Large intestine (tissue), 3 donors: ENCODE measurements at regions not wholly inside any gene's neighbourhood (a gene's known extent, or its start where the extent isn't known, plus 50 kb on each side); places are given as distances from the start of the nearest gene placed in this dataset.
"Not testable (repeated sequence)": the region's sequence is repeated elsewhere in the genome, so short reads cannot be mapped to it uniquely, and the experiment has no call there.

ENCODE experiments used
- DNase-seq, 2 donors: peaks; one replicate each; pipeline versions ENCODE4 v3.0.0 to v3.0.0-alpha.2; 2013
- H3K27ac ChIP-seq: one replicate; pipeline ENCODE4 v1.5.1; 2013; ENCODE audit warnings: low read length
- H3K27me3 ChIP-seq: 2 replicates; pipeline ENCODE4 v1.6.1; 2013; ENCODE audit warnings: low read length; ENCODE audit not compliant: control insufficient read depth, insufficient read depth
- H3K36me3 ChIP-seq: 2 replicates; pipeline ENCODE4 v1.6.1; 2013; ENCODE audit warnings: low read length; ENCODE audit not compliant: control insufficient read depth, insufficient read depth
- H3K4me1 ChIP-seq: one replicate; pipeline ENCODE4 v1.6.1; 2013; ENCODE audit warnings: low read length; ENCODE audit not compliant: control insufficient read depth, insufficient read depth
- H3K4me3 ChIP-seq: one replicate; pipeline ENCODE4 v1.5.1; 2013; ENCODE audit warnings: low read length
- H3K9me3 ChIP-seq: one replicate; pipeline ENCODE4 v1.6.1; 2013; ENCODE audit warnings: mild to moderate bottlenecking, low read depth, low read length, moderate library complexity; ENCODE audit not compliant: control insufficient read depth
- WGBS: methylation state at CpG from one replicate; pipeline ENCODE4 v1.1.5; 2013; ENCODE audit warnings: low lambda C conversion rate; ENCODE audit not compliant: insufficient coverage; 5-methylcytosine and 5-hydroxymethylcytosine counted together

DNA sequence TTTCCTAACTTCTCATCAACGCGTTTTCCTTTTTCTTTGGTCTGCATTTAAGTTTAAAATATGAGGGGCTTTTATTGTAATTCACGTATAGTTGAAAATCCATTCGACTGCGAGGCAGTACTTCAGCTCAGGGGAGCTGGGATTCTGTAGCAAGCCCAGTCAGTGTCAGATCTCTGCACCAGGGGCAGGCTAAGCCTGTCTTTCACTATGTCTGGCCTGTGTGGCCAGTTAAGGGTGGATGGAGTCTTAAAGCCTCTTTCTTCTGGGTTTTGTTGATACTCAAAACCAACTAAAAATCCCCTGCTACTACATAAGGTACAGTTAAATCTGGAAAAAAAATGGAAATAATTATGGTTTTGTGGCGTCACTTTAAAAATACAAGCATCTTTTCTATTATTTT is 124.7 kb downstream of the TYW3 start:
- Histone ChIP-seq H3K27ac (no peak overlapping the region), H3K4me3 (no peak overlapping the region), H3K27me3 (no peaks in the 10 kb centered on the region), H3K36me3 (no peaks in the 10 kb centered on the region), H3K9me3 (no peaks in the 10 kb centered on the region), H3K4me1 (no peaks in the 10 kb centered on the region)
- 93% methylated on average over 5 of the region's 6 CpGs for WGBS
- no peak for DNase-seq

DNA sequence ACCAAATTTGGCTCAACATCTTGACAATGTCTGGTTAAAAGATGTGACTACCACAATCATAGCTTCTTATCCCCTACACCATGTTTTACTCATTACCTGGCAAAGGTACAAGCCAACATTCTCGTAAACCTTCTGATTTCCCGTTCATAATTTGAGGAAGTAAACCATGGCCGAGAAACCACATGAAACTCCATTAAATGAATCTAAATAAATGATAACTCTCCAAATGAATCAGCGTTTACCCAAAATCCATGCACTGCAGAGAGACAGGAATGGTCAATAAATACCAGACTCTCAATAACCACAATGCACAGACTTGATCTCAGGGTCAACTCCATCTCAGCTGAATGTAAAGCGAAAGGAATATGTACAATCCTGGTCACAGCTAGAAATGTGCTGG is 125.2 kb downstream of the TYW3 start:
- Histone ChIP-seq H3K27me3 (no peaks in the 10 kb centered on the region), H3K36me3 (no peaks in the 10 kb centered on the region), H3K27ac (no peak overlapping the region), H3K4me1 (no peaks in the 10 kb centered on the region), H3K4me3 (no peak overlapping the region), H3K9me3 (no peaks in the 10 kb centered on the region)
- WGBS, result 70% methylated on average over 2 of the region's 5 CpGs
- no peak for DNase-seq

DNA sequence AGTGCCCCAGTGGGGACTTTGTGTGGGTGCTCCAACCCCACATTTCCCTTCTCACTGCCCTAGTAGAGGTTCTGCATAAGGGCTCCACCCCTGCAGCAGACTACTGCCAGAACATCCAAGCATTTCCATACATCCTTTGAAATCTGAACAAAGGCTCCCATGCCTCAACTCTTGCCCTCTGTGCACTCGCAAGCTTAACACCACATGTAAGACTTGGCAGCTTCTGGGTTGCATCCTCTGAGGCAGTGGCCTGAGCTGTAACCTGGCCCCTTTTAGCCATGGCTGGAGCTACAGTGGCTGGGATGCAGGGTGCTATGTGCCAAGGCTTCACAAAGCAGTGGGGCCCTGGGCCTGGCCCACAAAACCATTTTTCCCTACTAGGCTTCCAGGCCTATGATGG is 128.9 kb downstream of the TYW3 start:
- Histone ChIP-seq H3K27ac (no peak overlapping the region), H3K4me3 (no peak overlapping the region), H3K27me3 (no peaks in the 10 kb centered on the region), H3K36me3 (no peaks in the 10 kb centered on the region), H3K4me1 (no peaks in the 10 kb centered on the region), H3K9me3 (no peaks in the 10 kb centered on the region)
- no peak for DNase-seq
- WGBS, result no CpG with 5 or more reads among the region's 1 CpG

DNA sequence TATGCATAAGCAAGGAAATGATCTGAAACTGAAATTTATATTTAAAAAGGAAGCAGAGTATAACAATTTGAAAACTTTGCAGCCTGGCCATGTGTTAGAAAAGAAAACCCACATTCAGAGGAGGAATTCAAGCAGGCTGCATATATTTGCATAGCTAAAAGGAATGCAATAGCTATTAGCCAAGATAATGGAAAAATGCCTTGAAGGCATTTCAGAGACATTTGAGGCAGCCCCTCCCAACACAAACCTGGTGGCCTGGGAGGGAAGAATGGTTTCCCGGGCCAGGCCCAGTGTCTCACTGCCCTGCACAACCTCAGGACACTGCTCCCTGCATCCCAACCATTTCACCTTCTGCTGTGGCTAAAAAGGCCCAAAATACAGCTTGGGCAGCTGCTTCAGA is 136.8 kb downstream of the TYW3 start:
- H3K4me1 ChIP-seq, result no peaks in the 10 kb centered on the region
- H3K4me3 ChIP-seq, result no peak overlapping the region
- no peak for DNase-seq
- H3K36me3 ChIP-seq, result no peaks in the 10 kb centered on the region
- H3K27me3 ChIP-seq, result no peaks in the 10 kb centered on the region
- H3K27ac ChIP-seq, result no peak overlapping the region
- no CpG with 5 or more reads among the region's 1 CpG for WGBS
- H3K9me3 ChIP-seq, result no peaks in the 10 kb centered on the region

DNA sequence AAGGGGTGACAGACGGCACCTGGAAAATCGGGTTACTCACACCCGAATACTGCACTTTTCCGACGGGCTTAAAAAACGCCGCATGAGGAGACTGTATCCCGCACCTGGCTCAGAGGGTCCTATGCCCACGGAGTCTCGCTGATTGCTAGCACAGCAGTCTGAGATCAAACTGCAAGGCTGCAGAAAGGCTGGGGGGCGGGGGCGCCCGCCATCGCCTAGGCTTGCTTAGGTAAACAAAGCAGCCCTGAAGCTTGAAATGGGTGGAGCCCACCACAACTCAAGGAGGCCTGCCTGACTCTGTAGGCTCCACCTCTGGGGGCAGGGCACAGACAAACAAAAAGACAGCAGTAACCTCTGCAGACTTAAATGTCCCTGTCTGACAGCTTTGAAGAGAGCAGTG is 144.4 kb downstream of the TYW3 start:
- not testable (repeated sequence) for H3K4me1 ChIP-seq, H3K4me3 ChIP-seq, DNase-seq, H3K27ac ChIP-seq, H3K36me3 ChIP-seq, H3K9me3 ChIP-seq, H3K27me3 ChIP-seq
- no CpG with 5 or more reads among the region's 14 CpGs for WGBS

DNA sequence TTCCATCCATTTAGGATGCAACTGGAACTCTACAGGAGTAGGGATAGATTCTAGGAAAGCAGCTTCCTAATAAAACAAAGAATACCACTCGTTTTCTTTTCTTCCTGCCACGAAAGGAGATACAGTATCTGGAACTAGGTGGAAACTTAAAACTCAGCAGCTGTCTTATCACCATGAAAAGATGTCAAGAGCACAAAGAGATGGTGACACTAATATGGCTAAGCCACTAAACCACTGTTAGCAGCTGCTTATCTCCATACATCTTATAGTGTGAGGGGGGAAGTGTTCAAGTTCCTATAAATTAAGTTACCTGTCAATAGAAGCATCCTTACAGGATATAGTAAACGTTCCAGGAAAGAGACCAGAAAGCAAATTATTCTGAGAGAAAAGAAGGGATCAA is 162.5 kb downstream of the TYW3 start:
- no peaks in the 10 kb centered on the region for H3K9me3 ChIP-seq
- H3K27me3 ChIP-seq, result no peaks in the 10 kb centered on the region
- no peak for DNase-seq
- H3K27ac ChIP-seq, result no peak overlapping the region
- WGBS, result 71% methylated on average over 1 of the region's 3 CpGs
- no peaks in the 10 kb centered on the region for H3K4me1 ChIP-seq
- H3K36me3 ChIP-seq, result no peaks in the 10 kb centered on the region
- H3K4me3 ChIP-seq, result no peak overlapping the region

DNA sequence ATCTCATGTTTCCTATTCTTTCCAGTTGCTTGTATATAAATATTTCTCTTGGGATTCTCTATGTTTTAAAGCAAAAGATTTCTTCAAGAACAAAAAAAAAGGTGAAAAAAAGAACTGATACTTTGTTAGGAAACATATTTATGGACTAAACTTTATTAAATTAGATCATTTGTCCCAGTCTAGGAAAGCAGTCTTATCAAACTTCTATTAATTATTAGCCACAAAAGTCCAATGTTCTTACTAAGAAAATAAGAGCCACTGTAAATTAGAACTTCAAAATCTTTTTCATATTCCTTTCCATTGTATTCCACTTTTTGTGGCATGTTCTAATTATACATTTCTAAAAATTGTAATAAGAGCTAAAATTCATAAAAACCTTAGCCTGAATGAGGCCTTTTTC is 175.2 kb downstream of the TYW3 start:
- DNase-seq, result no peak
- Histone ChIP-seq H3K27ac (no peak overlapping the region), H3K4me3 (no peak overlapping the region), H3K9me3 (no peaks in the 10 kb centered on the region), H3K4me1 (no peaks in the 10 kb centered on the region), H3K36me3 (no peaks in the 10 kb centered on the region), H3K27me3 (no peaks in the 10 kb centered on the region)

DNA sequence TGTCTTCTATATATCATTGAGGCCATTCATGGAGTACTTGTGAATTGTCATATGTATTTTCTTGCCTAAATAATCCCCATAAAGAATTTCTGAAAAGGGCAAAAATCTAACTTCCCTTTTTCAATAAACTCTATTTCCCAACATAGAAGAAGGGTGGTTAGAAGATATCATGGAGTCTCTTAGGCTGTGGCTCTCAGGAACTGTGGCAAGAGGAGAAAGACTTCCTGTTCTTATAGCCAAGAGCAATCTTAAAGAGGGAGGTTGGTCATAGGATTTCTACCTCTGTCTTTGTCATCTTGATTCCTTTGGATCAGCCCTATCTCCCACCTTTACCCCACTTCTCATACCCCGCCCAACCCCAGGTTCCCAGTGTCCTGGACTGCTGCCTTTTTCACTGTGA is 175.8 kb downstream of the TYW3 start:
- Histone ChIP-seq H3K4me3 (no peak overlapping the region), H3K4me1 (no peaks in the 10 kb centered on the region), H3K27ac (no peak overlapping the region), H3K36me3 (no peaks in the 10 kb centered on the region), H3K9me3 (no peaks in the 10 kb centered on the region), H3K27me3 (no peaks in the 10 kb centered on the region)
- DNase-seq, result no peak
- WGBS, result no CpG with 5 or more reads among the region's 1 CpG

DNA sequence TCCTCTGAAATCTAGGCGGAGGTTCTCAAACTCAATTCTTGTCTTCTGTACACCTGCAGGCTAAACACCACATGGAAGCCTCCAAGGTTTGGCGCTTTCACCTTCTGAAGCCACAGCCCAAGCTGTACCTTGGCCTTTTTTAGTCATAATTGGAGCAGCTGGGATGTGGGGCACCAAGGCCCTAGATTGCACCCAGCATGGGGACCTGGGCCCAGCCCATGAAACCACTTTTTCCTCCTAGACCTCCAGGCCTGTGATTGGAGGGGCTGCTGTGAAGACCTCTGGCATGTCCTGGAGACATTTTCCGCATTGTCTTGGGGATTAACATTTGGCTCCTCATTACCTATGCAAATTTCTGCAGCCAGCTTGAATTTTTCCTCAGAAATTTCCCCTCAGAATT is 181.0 kb downstream of the TYW3 start:
- no peak for DNase-seq
- Histone ChIP-seq H3K36me3 (no peaks in the 10 kb centered on the region), H3K4me3 (no peak overlapping the region), H3K9me3 (no peaks in the 10 kb centered on the region), H3K27ac (no peak overlapping the region), H3K4me1 (no peaks in the 10 kb centered on the region), H3K27me3 (no peaks in the 10 kb centered on the region)
- no CpG with 5 or more reads among the region's 3 CpGs for WGBS

DNA sequence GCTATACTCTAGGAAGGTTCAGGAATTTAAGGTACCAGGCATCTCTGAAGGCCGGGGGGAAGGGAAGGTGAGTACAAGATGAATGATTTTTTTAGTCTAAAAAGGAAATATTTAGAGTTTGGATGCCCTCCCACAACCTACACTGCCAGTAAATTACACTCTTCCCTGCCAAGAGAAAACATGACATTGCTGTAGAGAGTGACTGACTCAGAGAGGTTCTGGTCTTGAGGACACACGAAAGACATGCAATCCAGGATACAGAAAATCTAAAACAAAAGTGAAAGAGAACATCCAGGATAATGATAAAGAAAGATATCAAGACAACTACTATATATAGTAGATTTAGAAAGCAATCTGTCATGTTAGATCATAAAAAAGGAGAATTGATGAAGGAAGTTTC is 200.5 kb downstream of the TYW3 start:
- H3K9me3 ChIP-seq, result no peaks in the 10 kb centered on the region
- no peaks in the 10 kb centered on the region for H3K36me3 ChIP-seq
- H3K4me1 ChIP-seq, result no peaks in the 10 kb centered on the region
- H3K4me3 ChIP-seq, result no peak overlapping the region
- 58% methylated on average over 1 of the region's 2 CpGs for WGBS
- no peaks in the 10 kb centered on the region for H3K27me3 ChIP-seq
- DNase-seq, result no peak
- H3K27ac ChIP-seq, result no peak overlapping the region

DNA sequence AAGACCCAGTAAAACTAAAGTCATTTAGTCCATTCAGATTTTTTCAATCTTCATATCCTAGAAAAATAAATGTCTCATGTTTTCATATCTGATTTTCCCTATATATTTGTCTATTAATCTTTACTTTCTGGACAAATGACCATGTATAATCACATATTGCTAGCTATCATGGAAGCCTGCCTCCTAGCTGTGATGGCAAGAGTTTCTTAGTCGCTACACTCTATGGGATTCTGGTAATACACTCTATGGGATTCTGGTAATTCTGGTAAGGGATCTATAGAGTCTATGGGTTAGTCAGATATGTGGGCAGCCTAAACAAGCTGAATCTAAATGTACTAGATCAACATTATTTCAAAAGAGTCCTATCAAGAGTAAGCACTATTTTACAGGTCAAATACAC is 198.7 kb upstream of the LHX8 start:
- H3K27me3 ChIP-seq, result no peaks in the 10 kb centered on the region
- no peaks in the 10 kb centered on the region for H3K36me3 ChIP-seq
- WGBS, result no CpG with 5 or more reads among the region's 1 CpG
- H3K27ac ChIP-seq, result no peak overlapping the region
- no peaks in the 10 kb centered on the region for H3K4me1 ChIP-seq
- no peaks in the 10 kb centered on the region for H3K9me3 ChIP-seq
- DNase-seq, result no peak
- no peak overlapping the region for H3K4me3 ChIP-seq
